ENCODE measurements at regions not wholly inside any gene's neighbourhood (a gene's known extent, or its start where the extent isn't known, plus 50 kb on each side); places are given as distances from the start of the nearest gene placed in this dataset.

DNA sequence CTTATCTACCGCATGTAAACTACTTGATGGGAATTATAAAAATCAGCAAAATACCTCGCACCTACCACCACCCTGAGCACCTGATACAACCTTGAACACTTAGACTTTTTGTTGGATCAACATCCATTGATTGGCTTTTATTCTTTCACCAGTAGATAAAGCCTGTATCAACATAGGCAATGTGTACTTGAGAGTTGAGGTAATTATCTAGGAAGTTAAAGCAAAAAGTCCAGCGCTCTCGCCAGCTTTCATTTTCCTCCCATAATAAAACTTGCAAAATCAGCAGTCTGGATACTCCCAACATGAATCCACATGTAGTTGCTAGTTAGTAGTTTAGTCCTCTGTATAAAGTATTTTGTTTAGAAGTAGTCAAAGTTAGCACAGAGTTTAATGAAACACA lies 132.0 kb upstream of the PRDM1 start:
- no peak for DNase-seq

DNA sequence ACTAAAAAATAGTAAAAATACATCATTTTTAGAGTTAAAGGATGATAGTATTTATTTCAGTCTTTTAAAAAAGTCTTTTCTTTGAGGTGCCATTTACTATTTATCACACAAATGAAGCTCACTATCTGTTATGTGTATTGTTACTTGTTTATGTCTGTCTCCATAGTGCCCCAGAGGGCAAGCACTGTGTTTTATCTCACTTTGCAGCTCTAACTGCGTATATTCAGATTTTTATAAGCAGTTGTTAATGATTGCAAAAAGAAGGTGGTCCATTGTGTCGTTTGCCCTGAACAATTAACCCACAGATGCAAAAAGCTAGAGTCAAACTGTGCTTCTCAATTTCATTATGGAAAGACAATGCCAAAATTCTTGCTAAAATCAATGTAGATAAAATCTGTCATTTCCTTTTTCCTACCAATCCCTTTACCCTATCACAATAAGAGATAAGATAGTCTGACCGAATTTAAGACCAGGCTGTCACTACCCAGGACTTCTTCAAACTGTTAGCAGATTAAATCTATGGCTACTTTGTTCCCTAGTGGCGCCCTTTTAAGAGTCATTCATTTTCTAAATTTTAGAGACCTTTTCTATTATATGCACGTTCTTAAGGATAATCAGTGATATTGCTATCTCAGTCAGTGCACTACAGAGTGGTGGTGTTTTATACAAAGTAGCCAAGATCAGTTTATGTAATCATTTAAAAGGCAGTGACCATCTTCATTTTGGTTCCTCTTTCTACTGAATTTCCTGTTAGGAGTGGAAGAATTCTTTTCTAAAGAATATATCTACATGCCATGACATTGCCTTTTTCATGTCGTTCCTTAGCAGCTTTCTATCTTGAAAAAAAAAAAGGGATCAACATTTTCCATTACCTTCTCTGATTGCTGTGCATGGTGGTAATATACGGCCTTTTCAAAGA lies 133.1 kb upstream of the PRDM1 start:
- no peak for DNase-seq

DNA sequence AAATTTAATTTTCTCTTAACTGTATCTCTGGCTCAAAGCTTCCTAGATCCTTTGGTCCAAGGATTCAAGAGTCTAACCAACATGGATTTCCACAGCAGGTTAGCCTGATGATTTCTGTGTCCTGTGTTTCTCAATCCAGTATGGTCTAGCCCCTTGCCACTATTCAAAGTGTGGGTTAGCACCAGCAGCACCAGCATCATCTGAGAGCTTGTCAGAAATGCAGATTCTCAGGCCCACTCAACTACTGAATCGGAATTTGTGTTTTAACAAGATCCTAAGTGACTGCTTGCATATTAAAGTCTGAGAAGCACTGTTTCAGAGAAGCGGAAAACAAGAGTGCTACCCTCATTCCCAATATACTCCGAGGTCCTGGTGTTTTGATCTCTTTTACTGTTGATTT lies 133.8 kb upstream of the PRDM1 start:
- DNase-seq = no peak

DNA sequence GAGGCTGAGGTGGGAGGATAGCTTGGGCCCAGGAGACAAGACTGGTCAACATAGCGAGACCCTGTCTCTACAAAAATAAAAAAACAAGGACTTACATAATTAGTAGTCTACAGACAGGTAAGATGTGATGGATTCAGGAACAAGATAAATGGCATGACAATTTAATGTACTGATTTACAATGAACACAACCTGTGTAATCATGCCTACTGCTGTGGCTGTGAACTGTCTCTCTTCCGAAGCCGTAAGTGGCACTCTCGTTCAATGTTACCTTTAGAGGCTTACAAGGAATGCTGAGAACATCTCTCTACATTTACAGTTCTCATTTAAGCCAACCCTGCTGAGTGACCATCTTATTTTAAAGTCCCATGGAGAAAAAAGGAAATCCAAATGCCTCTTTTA lies 134.8 kb upstream of the PRDM1 start:
- no peak for DNase-seq

DNA sequence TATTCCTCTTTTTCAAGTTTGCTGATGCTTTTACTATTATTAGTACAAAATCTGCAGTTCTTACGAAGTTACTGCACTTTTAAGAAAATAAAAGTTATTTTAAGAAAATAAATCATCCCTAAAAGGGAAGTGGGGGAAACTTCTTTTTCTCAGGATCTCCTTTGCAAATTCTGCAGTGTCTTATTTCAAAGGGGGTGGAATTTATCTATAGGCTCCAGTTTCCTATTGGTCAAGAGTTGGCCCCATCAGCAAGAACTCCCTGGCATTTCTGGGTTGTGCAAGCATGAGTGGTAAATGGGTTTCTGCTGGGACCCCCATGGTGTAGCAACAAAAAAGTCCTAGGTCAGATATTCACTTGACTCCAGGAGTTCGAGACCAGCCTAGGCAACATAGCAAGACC lies 136.3 kb upstream of the PRDM1 start:
- DNase-seq = no peak

DNA sequence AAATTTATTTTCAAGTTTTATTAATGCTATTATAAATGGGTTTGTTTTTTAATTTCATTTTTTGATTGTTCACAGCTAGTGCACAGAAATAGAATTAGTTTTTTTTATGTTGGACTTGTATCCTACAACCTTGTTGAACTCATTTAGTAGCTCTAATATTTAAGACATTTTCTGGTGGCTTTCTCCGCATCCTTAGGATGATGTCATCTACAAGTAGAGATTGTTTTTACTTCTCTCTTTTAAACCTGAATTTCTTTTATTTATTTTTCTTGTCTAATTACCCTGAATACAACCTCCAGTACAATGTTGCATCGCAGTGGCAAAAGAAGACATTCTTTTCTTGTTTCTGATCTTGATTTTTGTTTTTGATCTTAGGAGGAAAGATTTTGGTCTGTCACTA lies 142.6 kb upstream of the PRDM1 start:
- no peak for DNase-seq

DNA sequence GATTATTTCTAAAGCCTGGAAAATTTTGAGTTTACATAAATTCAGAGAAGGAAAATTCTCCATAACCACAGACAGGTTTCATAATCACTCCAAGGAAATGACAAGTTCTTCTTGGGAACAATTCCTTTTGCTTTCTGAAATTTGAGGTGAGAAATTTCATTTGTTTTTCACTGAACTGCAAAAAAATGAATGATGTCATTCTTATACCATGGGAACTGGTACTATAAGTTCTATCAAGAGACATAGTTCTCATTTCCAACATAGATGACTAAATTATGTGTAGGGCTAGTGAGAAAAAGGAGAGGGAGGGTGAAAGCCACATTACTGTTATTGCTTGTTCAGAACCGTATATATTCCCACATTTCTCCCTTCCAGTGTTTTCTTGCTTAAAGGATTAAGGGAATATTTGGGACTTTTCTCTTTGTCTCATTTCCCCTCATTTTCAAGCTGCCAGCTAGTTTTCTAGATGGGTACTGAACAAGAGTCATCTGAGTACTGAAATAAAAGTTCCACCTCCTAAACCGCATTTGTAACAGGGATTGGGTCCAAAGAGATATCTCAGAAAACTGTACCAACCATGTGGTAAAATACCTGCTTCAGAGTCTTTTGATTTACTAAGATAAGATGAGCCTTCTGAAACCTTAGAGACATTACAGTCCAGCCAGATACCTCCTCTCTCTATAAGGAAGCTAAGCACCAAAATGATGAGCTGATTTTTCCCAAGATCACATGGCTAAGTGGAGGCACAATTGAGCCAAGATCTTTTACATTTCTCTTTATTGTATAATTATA lies 144.3 kb upstream of the PRDM1 start:
- DNase-seq = no peak

DNA sequence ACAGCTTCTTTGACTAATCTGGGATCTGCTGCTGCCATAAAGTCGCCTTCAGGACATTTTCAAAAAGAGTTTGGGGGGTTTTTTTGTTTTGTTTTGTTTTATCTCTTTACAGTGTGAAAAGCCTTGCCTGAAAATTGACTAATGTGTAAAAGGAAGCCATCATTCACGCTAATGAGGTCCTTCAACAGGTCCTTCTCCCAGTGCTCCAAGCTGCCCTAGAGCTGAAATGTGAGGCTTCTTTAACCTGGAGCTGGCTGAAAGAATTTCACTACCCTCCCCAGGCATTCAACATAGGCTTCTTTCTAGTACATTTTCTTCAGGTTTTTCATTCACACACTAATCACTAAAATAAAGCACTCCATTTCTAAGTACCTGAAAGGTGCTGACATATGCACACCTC lies 145.1 kb upstream of the PRDM1 start:
- DNase-seq = no peak

DNA sequence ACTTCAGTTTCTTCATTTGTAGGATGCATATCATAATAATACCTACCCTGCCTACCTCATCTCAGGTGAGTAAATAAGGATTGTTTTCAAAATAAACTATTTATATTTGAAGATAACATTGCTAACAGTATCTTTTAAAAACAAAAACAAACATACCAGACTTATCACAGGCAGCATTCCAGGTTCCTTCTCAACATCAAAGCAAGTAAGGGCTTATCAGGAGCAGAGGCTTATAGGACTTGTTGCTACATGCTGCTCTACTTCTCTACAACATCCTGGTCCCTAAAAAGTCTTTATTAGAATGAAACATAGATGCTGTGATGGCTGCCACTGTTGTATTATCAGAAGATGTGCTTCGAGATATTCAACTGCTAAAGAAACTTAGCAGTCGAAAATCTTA lies 149.2 kb upstream of the PRDM1 start:
- DNase-seq = no peak

DNA sequence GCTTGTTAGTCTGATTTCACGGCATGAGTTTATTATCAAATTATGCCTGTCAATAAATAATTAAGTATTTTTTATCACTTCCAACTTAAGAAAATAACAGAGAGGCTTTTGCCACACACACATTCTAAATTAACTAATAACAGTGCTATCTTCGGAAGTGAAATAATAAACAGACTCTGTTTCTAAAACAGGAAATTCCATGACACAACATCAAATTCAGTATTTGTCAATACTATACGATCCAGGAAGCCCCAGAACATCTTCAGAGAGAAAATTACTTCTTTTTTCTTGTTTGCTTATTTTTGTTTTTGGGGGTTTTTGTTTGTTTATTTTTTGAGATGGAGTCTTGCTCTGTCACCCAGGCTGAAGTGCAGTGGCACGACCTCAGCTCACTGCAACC lies 150.7 kb upstream of the PRDM1 start:
- DNase-seq = no peak

DNA sequence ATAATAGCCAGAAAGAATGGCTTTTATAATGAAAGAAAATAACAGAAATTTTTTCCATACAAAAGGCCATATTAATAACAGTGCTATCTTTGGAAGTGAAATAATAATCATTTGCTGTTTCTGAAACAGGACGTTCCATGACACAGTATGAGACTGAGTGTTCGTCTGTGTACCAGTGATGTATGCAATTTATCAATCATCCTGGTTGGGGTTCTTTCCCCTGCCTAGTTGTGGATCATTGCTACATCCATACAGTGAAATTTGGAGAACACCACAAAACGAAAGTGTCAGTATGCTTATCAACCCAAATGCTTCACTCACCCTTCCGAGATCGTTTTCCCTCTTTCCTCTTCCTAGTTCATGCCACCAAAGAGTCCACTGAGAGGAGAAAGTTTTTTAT lies 151.4 kb upstream of the PRDM1 start:
- no peak for DNase-seq

DNA sequence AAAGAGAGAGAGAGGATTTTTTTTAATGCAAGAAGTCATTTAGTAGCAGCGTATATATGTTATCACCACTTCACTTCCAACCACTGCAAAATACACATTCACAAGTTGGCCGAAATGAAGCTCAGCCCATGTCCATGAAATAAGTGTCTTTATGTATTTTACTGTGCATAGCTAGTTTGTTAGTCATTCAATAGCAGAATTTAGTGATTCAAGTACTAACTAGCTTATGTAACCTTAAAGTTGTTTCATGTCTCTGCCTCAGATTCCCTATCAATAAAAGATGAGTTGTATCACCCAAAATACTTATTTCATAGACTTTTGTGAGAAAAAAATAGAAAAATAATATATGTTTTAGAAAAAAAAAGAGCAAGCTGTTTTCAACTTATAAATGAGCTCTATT lies 153.7 kb upstream of the PRDM1 start:
- DNase-seq = no peak

DNA sequence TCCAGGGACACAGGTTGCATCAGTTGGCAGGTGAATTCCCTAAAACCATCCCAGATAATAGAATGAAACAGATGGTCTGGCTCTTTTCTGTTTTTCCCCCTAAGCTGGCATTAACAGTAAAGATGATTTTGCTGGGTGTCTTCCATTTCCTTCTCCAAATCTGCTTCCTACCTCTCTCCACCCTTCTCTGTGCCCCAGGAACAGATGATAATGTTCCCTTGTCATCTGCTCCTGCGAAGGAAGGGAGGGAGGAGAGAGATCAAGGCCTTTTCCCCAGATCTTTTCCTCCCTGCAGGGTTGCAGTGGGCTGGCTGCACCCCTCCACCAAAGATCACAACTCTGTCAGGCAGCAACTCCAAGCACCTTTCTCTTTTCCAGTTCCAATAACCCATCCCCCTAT lies 156.5 kb upstream of the PRDM1 start:
- DNase-seq = no peak

DNA sequence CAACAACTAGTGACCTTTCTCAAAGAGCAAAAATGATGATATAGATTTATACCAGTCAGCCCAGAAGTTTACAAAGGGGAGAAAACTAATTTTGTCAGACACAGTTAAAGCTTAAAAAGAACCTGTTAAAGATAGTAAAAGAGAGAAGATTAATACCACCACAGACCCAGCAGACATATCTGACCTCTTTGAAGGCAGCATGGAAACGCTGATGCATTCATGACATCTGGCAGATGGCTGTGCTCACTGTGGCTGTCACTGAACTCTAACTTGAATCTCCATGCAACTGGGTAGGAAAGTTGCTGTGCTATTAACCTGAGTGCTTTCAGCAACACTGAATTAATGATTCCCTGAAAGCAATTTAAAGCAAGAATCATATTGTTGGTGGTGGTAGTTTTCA lies 159.8 kb upstream of the PRDM1 start:
- no peak for DNase-seq

DNA sequence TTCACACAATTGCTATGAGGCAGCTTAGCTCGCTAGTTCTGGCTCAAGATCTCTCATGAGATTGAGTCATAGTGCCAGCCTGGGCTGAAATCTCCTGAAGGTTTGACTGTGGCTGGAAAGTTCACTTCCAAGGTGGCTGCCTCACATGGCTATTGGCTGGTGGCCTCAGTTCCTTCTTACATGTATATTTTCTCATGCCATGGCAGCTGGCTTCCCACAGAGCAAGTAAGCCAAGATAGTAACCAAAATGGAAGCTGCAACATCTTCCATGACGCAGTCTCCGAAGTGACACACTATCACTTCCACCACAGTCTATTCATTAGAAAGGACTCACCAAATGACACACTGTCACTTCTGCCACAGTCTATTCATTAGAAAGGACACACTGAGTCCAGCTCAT lies 160.4 kb upstream of the PRDM1 start:
- DNase-seq = no peak

DNA sequence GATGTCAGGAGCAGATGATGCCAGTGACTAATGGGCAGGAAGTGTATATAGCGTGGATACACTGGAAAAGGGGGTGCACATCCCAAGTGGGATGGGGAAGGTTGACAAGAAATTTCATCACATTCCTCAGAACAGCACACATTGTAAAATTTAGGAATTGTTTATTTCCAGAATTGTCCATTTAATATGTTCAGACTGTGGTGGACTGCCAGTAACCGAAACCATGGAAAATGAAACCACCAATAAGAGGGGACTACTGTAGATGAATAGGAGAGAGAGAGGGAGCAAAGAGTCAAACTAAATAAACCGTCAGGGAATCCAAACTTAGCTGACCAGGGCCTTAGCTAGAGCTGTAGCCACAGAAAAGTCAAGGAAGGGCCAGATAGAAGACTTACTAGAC lies 164.4 kb upstream of the PRDM1 start:
- no peak for DNase-seq

DNA sequence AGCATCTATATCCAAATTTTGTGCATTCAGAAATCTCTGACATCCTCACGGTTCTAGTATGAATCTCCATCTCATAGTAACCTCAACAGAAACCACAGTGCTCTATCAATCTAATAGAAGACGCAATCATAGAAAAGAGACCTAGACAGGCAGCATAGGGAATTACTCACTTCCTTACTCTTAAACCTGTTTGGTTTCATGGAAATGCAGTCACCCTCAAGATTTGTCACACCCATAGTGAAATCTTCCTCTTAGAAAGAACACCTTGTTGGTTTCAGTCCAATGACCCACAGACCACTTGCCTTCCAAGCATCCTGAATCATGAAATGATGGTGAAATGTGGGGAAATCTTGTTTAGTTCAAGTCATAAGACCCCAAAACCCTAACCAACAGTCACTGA lies 166.1 kb upstream of the PRDM1 start:
- no peak for DNase-seq

DNA sequence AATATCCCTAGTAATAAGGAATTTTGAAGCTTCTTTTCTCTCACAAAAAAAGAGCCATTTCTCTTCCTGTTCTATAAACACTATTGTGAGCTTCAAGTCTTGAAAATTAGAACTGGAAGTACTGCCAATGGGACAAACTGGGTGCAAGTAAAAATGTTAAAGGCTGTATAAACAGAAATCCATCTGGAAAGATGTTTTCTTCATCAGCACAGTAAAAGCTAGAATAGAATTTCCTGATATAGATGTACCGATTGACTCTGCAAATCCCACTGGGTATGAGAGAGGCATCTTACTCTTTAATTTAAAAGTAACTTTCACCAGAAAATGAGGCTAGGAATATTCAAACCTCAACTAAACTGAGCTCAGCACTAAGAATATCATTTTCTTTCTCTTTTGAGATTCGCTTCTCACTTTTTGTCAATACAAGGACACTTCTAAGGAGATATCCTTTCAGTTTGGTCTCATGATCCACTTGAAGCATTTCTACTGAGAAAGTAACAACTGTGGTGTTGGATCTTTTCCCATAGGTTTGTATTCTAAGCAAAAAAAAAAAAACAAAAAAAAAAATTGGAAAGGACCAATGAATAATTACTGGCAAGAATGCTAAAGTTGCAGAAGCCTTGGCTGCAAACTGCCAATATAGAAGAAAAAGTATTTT lies 169.0 kb upstream of the PRDM1 start:
- DNase-seq = no peak

DNA sequence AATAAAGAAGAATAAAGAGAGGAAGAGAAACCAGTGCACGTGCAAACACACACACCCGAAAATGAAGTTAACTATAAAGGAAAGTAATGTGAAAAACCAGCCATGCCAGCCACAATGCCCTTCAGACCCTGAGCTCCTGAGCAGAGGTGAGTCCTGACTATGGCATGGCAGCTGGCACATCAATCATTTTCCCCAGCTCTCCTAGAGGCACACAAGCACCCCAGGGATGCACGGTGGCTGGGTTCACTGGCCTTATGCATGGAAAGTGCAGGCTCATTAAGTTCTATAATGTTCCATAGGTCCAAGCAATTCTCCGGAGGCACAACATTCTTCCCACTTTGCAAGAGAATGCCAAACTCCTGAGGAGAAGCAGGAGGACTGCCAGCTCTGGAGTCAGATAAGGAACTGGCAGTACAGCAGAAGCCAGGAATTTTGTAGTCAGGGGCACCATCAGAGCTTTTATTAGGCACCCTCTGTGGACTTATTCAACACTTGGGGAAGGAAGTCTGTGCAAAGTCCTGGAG lies 175.0 kb upstream of the PRDM1 start:
- no peak for DNase-seq

DNA sequence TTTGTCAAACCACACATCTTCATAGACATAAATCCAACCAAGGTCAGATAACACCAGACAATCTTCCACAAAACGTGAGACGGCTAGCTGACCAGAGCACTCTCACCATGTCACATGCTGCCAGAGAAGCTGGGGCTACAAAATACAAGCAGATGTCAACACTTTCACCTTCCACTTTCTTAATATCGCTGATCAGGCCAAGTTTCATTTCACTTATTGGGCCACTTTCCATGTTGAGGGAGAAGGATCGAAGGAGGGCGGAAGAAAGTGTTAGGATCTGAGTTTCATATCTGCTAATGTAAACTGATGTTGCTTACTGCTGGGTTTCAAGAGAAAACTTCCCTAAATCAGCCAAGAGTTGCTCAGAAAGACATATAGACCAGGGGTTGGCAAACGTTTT lies 177.0 kb upstream of the PRDM1 start:
- no peak for DNase-seq

DNA sequence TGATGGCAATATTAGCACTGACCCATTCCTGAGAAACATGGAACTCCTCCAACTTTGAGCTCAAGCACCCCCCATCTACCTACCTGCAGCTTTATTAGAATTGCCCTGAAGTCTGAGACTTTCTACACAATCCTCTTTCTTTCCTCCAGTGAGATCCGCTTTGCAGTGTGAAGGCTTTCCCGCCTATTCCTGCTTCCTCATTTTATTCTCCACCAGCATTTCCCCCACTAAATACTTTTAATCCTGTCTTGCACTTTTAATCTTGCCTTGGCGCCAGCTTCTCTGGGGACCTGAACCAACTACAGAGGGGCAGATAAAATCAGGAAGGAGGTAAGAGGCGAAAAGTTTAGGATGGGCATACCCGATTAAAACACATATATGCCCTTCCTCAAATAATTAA lies 178.1 kb upstream of the PRDM1 start:
- no peak for DNase-seq

DNA sequence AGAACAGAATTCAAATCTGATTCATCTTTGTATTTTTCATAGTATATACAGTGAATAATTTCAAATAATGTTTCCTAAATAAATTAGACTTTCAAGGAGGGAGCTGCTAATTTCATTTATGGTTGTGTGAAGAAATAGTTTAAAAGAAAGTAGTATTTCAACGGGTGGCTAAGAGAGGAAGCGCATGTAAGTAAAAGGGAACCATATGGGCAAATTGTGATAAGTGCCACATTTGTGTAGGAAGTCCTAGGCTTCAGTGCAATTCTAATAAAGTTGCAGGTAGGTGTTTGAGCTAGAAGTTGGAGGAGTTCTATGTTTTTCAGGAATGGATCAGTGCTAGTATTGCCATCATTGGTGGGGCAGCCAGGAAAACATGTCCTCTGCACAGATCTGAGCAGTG lies 178.8 kb upstream of the PRDM1 start:
- DNase-seq = no peak

DNA sequence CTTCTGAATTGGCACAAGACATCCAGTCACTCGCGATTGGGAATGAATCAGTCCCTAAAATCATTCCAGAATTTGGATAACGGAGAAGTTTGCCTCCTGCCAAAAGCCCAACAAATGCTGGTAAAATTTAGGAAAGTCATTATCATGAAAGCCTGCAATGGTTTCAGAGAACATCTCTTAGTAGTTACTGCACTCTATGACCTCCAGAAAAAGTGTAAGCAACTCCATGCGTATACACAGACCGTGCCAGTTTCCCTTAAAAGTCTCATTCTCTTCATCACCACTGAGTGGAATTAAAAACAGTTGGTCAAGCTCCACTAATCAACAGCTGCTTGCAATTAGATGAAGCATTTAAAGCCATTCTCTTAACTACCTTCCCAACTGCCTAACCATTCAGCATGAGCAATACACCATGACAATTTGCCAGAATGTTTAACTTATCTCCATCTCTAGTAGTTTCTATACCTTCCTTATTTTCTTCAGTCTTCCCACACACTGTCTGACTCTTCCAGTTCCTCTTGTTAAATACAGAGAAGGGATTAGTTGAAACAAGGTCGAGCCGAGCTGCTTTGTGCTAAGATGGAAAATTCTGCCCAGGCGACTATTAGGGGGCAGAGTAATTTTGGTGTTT lies 183.6 kb upstream of the PRDM1 start:
- no peak for DNase-seq

Data from NCI-H345 (cell line).